GM15510 (cell line): ENCODE measurements at regions not wholly inside any gene's neighbourhood (a gene's known extent, or its start where the extent isn't known, plus 50 kb on each side); places are given as distances from the start of the nearest gene placed in this dataset.

Source experiments
- POLR2A ChIP-seq: IDR thresholded peaks from 3 replicates; pipeline ENCODE4 v1.6.1; 2011; ENCODE audit warnings: borderline replicate concordance; ENCODE audit not compliant: insufficient read length; ENCODE audit errors: extremely low read depth

DNA sequence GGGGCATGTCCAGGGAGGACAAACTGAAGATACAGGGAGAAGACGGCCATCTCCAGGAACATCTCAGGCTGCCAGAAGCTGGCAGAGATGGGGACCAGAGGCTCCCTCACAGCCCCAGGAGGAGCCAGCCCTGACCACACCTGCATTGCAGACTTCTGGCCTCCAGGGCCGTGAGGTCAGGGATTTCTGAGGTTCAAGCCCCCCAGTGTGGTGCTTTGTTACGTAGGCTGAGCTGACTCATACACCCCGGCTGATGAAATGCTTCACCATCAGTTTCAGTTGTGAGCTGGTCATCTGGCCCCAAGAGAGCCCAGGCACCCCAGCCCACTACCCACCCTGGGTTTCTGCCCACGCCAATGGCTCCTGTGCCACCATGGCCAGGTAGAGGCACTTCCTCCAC, 106.4 kb downstream of the SIK1 start:
- no peak for TF ChIP-seq POLR2A

DNA sequence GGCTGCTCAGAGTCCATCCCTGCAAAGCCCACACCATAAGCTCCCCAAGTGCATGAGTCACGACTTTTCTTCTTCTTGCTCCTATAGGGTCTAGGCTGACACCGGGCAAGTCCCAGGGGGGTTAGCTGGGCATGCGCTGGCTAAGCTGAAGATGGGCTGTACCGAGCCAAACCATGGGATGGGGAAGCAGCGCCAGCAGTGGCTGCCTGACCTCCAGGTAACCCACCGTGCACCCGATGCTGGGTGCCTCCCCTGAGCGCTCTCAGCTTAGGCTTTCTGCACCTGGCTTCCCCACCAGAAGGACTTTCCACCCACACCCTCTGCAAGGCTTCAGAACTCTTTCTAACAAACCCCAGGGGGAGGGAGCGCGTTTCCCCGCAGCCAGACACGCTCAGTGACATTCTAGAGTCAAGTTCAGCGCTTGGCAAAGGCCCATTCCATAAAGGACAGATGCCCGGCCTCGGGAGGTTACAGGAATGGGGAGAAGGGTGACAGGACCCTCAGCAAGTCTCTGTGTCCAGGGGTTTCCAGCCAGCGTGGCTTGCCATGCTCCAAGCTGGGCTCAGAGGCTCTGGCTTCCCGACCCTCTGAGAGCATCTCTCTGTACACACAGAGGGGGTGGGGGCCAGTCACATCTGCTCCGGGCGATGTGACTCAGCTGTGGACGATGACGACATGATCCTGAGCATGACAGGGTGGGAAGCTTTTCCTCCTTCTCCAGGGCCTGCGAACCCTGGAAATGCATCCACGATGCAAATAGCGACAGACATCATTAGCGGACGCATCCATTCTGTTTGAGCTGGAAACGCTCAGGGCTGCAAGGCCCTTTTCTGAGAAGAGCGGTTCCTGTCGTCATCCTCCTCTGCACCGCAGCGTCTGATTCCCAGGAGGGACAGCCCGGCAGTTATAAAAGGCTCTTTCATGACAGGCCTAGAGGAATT, 107.8 kb downstream of the SIK1 start:
- TF ChIP-seq POLR2A = no peak

DNA sequence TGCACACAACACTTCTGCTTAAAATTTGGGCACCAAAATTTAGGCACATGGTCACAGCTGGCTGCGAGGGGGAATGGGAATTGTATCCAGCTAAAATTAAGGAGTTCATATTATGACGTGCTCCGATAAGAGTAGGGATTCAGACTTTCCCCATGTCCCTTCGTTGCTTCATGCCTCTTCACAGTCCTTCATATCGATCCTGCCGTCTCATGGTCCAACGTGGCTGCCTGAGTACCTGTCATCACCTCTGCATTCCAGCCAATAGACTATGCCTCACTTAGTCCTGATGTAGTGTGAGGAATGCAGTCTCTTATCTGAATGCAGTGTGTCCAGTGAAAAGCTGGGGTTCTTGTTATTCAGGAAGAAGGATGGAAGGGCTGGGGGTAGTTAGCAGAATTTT, 108.6 kb downstream of the SIK1 start:
- no peak for TF ChIP-seq POLR2A

DNA sequence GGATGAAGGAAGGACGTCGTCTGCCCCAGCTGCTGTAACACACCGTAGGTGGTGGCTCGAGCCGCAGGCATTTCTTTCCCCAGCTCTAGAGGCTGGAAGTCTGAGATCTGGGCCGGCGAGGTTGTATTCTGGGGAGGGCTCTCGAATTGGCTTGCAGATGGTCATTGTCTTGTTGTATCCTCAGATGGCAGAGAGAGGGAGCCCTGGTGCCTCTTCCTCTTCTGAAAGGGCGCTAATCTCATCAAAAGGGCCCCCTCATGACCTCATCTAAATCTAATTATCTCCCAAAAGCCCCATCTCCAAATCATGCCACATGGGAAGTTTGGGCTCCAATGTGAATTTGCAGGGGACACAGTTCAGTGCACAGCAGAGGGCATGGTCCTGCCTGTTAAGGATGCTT, 109.0 kb downstream of the SIK1 start:
- no peak for TF ChIP-seq POLR2A

DNA sequence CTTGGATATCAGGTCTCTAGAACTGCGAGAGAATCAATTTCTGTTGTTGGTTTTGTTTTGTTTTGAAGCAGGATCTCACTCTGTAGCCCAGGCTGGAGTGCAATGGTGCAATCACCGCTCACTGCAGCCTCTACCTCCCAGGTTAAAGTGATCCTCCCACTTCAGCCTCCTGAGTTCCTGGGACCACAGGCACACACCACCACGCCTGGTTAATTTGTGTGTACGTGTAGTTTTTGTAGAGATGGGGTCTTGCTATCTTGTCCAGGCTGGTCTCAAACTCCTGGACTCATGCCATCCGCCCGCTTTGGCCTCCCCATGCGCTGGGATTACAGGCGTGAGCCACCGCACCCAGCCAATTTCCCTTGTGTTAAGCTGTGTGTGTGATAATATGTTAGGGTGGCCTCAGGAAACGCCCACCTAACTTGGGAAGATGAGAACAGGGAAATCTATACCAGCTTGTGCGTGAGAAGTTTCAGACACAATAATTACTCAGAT, 109.6 kb downstream of the SIK1 start:
- no peak for TF ChIP-seq POLR2A

DNA sequence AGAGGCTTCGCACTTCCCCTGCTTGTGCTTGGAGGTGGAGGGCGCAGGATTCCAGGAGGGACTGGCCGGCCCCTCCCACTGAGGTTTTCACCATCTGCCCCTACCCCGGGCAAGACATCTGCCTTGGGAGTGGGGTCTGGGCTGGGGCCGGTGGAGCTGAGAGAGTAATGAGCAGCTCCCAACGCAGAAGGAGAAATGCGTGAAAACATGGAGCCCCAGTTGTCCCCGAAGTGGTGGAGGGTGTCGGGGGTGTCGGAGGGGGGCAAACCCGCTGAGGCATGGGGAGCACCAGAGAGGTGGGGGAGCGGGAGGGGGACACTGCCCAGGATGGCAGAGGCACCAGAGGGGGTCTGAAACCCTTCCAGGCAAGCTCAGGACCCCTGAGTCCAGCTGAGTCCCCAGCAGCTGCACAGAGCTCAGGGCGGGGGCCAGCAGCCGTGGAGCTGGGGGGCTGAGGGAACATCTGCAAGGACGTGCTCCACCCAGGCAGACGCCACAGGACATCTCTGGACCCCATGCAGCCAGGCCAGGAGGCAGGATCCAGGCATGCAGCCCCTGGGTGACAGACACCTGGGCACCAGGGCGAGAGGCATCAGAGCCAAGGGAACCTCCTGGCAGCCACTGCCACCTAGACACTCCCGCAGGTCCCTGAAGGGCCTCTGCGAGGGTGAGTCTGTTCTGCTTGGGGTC, 110.6 kb downstream of the SIK1 start:
- TF ChIP-seq POLR2A = no peak

DNA sequence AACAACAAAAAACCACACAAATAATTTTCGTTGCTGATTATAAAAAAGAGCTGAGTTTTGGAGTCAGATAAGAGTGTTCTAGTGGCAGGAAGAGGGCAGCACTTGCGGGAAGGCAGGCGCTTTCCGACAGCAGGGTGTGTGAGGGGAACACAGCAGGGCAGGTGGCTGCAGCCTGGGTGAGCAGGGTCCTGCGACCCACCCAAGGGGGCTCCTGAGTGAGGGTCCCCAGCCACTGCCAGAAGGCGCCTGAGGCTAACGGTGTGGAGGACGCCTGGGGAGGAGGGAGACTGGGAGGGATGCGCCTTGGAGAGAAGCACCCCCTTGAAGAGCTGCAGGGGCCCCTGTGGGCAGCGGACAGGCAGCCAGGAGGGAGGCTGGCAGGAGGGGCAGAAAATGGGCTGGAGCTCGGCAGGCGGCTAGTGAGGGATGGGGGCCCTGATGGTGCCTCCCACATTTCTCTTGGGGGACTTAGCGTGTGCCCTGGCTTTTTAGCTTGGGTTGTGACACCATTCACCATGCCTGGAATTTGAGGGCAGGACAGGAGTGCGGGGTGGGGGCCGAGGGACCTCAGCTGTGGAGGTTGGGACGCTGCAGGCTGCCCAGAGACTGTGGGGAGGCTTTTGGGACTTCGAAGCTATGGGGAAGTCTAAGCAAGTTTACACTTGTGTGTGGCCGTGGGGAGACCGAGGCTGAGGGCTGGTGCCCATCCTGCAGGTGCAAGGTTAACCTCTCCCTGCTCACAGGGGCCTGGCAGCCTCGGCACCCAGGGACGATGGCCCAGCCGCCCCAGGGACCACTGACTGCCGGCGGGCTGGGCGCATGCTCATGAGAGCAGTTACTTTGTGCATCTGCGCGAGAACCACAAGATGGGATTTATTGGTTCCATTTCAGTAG, 111.4 kb downstream of the SIK1 start:
- no peak for TF ChIP-seq POLR2A

DNA sequence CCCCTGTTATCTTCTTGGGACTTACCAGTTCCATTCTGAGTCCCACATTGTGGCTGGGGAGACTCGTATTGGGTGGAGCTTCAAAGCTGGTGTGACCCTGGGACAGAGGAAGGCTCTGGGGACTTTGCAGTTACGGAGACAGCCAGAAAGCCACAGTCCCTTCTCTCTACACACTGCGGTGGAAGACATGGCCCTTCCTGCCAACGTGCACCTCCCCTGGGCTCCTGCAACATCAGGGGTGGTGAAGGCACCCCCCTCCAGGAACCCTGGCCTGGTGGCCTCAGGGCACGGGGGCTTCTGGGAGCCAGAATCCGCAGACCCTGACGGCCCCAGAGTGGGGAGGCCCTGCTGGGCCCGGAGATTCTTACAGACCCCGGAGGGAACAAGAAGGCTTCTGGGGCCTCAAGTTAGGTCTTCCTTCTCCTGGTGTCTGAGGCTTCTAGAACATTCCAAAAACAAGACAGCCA, 113.0 kb downstream of the SIK1 start:
- no peak for TF ChIP-seq POLR2A

DNA sequence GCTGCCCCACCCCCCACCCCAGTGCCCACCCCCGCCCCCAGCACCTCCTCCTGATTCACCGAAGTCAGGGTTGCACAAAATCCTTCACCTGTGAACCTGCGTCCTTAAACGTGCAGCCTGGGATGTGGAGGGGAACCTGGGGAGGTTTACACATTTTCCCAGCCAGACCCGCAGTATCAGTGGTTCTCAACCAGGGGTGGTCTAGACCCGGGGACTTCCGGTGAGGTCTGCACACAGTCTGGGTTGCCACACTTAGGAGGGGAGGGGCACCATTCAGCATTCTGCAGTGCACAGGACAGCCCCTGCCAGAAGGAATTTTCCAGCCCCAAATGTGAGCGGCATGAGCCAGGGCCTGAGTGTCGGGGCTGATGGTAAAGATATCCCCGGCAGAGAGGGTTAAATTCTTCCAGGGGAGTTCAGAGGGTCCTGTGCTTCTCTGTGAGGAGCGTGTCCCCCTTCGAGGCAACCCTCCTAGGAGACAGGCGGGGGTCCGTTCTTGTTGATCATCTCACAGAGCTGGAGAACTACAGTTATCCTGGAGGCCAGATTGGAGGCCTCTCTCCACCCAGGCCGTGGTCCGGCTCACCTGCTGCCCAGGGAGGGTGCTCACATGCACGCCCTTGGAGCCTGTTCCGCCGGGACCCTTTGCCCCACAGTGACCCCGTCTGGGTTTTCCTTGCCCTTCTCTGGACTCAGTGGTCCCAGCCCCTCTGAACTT, 113.6 kb downstream of the SIK1 start:
- TF ChIP-seq POLR2A = no peak

DNA sequence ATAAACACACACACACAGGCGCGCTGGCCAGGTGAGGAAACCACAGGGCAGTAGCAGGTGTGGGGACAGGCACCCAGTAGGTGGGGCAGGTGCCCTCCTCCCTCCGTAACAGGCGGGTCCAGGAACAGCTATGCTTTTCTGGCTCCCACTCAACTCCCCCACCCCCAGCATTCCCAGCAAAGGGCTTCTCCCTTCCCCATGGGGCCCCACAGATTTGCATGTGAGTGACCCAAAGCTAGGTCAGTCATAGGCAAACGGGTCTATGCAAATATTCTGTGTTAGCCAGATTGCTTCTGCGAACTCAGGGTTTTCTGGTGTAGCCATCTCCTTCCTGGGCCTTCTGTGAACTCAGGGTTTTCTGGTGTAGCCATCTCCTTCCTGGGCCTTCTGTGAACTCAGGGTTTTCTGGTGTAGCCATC, 114.2 kb downstream of the SIK1 start:
- no peak for TF ChIP-seq POLR2A

DNA sequence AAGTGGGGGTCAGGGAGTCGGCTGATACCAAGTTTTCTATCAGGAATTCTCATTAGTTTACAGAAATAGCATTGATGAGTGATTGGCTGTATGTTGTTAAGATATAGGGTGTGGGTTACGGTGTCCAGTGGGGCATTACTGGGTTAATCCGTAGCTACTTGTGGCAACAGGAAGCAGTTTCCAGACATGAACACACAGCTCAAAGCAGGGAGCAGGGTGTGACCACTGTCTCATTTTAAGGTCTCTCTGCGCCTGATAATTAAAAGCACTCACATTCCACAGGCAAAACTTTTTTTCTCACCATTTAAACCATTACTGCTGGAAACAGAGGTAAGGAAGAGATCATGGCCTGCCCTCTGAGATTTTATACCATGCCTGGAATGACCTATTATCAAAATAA, 114.9 kb downstream of the SIK1 start:
- TF ChIP-seq POLR2A = no peak

DNA sequence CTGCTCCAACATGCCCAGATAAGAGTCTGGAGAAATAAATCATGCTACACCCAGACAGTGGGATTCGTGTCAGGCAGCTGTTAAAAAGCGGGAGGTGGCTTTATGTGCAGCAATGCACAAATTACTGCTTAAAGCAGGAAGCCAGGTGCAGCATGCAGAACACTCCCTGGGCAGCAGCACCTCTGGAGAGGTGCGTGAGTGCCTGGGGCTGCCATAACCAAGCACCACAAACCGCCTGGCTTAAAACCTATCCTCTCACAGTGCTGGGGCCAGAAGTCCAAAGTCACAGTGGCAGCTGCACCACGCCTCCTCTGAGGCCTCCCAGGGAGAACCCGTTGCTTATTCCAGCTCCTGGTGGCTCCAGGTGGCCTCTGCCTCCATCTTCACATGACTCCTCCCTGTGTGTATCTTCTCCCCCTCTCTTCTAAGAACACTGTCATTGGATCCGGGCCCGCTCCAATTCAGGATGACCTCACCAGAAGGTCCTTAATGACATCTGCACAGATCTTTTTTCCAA, 115.6 kb downstream of the SIK1 start:
- no peak for TF ChIP-seq POLR2A

DNA sequence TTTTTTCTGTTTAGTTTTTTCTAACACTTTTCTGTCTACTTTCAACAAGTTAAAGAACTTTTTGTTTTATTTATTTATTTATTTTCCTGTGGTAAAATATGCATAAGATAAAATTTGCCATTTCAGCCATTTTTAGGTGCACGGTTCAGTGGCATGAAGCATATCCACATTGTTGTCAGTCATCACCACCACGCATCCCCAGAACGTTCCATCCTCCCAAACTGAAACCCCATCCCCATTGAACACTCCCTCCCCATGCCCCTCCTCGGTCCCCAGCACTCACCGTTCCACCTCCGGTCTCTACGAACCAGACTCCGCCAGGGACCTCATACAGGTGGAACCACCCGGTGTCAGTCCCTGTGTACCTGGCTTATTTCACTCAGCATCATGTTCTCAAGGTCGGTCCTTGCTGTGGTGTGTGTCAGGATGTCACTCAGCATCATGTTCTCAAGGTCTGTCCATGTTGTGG, 118.1 kb downstream of the SIK1 start:
- no peak for TF ChIP-seq POLR2A
